ENCODE measurements at regions not wholly inside any gene's neighbourhood (a gene's known extent, or its start where the extent isn't known, plus 50 kb on each side); places are given as distances from the start of the nearest gene placed in this dataset.

DNA sequence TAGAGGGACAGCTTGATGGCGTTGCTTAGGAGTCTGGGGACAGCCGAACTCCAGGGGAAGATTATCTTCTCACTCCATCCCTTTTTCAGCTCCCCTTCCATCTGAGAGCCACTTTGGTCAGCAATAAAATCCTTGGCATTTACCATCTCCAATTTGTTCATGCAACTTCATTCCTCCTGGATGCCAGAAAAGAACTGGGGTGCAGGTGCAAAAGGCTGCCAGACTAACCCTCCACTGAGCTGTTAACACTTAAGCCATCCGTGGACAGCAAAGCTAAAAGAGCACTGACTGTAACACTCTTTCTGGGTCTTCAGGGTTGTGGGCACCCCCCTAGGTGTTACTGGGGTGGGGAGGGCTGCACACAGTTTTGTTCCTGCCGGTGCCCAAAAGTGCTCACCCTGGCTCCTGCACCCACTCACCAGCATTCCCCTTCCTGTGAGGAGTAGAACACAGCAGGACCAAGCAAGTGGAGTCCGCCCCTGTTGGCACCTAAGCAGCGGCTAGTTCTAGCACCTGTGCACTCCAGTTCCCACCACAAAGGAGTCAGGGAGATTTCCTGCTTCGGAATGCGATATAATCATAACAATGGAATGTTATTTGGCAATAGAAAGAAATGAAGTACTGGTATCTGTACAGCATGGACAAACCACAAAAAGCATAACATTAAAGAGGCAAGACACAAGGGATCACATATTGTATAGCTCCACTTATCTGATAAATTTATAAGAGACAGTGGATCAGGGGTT is 95.1 kb downstream of the NPY start:
- no peaks in the 10 kb centered on the region for H3K9me3 ChIP-seq
- no peak for DNase-seq
- TF ChIP-seq EP300 (IDR thresholded peaks at IDR 0.05) (no peak), POLR2A (IDR thresholded peaks at IDR 0.05) (no peak)
- TF ChIP-seq, protein P1, sequence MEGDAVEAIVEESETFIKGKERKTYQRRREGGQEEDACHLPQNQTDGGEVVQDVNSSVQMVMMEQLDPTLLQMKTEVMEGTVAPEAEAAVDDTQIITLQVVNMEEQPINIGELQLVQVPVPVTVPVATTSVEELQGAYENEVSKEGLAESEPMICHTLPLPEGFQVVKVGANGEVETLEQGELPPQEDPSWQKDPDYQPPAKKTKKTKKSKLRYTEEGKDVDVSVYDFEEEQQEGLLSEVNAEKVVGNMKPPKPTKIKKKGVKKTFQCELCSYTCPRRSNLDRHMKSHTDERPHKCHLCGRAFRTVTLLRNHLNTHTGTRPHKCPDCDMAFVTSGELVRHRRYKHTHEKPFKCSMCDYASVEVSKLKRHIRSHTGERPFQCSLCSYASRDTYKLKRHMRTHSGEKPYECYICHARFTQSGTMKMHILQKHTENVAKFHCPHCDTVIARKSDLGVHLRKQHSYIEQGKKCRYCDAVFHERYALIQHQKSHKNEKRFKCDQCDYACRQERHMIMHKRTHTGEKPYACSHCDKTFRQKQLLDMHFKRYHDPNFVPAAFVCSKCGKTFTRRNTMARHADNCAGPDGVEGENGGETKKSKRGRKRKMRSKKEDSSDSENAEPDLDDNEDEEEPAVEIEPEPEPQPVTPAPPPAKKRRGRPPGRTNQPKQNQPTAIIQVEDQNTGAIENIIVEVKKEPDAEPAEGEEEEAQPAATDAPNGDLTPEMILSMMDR (IDR thresholded peaks at IDR 0.05) = no peak
- no peaks in the 10 kb centered on the region for H3K36me3 ChIP-seq
- 41 to 61% (median 41%) methylated on average over 8 of the region's 8 CpGs for WGBS, 3 donors
- intact Hi-C loops (cut with DNase I) = no loop called here
- H3K4me3 ChIP-seq = no peak overlapping the region
- no peaks in the 10 kb centered on the region for H3K27me3 ChIP-seq
- H3K27ac ChIP-seq = no peak overlapping the region
- H3K4me1 ChIP-seq (ENCODE audit: insufficient read depth) = no peaks in the 10 kb centered on the region

DNA sequence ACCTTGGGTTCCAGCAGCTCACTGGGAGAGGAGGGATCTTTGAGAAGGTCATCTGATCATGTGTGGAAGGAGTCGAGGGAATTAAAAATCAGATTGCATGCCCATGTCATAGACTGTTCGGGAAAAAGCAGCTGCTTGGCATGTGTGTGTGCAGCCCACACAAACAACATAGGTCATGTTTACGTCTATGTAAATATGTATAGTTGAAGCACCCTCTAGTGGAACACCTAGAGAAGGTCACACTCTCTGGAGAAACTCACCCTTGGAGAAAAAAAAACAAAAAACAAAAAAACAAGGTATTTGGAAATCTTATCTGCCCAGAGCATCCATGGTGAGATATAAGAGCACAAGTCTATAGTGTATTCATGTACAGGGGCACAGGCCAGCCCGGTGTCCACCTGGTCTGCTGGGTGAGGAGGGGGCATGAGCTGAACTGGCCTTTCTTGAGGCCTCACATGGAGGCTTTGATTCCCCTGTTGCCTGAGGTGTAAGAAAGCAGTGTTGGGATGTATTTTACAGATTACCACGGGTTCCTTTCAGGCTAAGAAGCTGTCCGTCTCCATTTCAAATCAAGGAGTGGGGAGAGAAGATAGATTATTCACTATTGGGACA is 98.0 kb downstream of the NPY start:
- no peaks in the 10 kb centered on the region for H3K9me3 ChIP-seq
- H3K4me1 ChIP-seq (ENCODE audit: insufficient read depth) = peaks cover 1% of the 10 kb centered on the region
- WGBS, 3 donors = 49 to 55% (median 51%) methylated on average over 6 of the region's 6 CpGs
- no peak overlapping the region for H3K4me3 ChIP-seq
- intact Hi-C loops (cut with DNase I) = no loop called here
- no peak overlapping the region for H3K27ac ChIP-seq
- TF ChIP-seq EP300 (IDR thresholded peaks at IDR 0.05) = no peak
- H3K36me3 ChIP-seq = no peaks in the 10 kb centered on the region
- no peak for DNase-seq
- no peaks in the 10 kb centered on the region for H3K27me3 ChIP-seq

DNA sequence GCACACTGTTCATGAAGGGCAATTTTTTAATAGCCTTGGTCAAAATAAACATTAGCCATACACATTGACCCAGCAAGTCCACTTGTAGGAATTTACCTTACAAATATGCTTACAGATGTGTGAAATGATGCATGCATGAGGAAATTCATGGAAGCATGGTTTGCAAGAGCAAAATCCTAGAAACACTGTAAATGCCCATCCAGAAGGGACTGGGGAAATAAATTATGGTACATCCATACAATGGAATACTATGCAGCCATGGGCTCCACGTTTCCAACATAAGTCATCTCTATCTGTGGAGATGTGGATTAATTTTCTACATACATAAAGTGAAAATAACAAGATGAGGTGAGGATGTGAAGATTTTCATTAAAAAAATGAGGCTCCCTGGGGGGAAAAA is 99.1 kb downstream of the NPY start:
- Histone ChIP-seq H3K27me3 (no peaks in the 10 kb centered on the region), H3K4me3 (no peak overlapping the region), H3K9me3 (no peaks in the 10 kb centered on the region), H3K27ac (no peak overlapping the region), H3K36me3 (no peaks in the 10 kb centered on the region), H3K4me1 (ENCODE audit: insufficient read depth) (peaks cover 1% of the 10 kb centered on the region)
- TF ChIP-seq, protein P1 (IDR thresholded peaks at IDR 0.05) = no peak
- TF ChIP-seq POLR2A (IDR thresholded peaks at IDR 0.05) (no peak), EP300 (IDR thresholded peaks at IDR 0.05) (no peak)
- 85 to 95% (median 86%) methylated on average over 1 of the region's 1 CpG for WGBS, 3 donors
- intact Hi-C loops (cut with DNase I) = no loop called here
- no peak for DNase-seq

DNA sequence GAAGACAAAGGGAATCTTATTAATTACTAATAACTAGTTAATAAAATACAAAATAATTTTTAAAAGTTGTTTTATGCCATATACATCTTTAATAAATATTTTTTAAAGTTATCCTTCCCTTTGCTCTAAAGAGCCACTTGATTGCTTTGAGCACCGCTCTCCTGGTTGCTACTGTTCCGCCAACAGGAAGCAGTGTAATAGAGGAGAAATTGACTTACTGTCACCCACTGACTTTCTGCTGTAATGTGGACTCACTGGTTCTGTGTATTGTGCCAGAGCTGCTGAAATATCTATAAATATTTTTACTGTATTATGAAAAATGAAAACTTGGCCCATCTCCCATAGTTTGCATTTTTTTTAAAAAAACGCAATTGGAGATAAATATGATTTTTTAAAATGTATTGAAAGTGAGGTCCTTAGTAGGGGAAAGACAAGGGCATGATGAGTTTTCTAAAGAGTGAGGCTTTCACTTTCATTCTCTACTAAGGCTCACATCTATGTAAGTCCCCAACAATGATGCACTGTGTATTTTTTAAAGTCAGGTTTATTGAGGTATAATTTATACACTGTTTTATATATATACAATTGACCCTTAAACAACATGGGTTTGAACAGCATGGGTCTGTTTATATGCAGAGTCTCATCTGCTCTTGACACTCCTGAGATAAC is 100.5 kb downstream of the NPY start:
- intact Hi-C loops (cut with DNase I) = no loop called here
- no peak for TF ChIP-seq POLR2A (IDR thresholded peaks at IDR 0.05)
- TF ChIP-seq, protein P1 (IDR thresholded peaks at IDR 0.05) = no peak
- TF ChIP-seq EP300 (IDR thresholded peaks at IDR 0.05) = no peak
- Histone ChIP-seq H3K9me3 (no peaks in the 10 kb centered on the region), H3K27me3 (no peaks in the 10 kb centered on the region), H3K27ac (no peak overlapping the region), H3K4me1 (ENCODE audit: insufficient read depth) (peaks cover 1% of the 10 kb centered on the region), H3K36me3 (no peaks in the 10 kb centered on the region), H3K4me3 (no peak overlapping the region)
- WGBS, 3 donors = 38 to 52% (median 50%) methylated on average over 3 of the region's 3 CpGs
- DNase-seq = no peak

DNA sequence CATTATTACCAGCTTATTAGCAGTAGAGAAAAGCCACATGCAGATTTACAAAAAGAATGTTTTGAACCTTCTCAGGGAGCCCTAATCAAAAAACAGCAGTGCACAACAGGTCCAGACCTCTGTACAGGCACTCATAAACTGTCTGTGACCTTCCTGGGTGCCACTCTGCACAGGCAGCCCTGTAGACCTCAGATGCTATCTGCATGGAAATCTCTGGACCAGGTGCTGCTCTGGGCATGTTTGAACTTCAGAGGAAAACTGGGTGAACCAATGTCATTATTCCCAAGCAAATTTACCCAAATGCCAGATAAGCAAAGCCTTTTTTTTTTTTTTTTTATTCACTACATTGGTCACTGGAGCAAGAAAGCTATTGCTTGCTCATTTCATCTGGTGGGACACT is 104.2 kb downstream of the NPY start:
- intact Hi-C loops (cut with DNase I) = no loop called here
- TF ChIP-seq EP300 (IDR thresholded peaks at IDR 0.05) (no peak), POLR2A (IDR thresholded peaks at IDR 0.05) (no peak)
- TF ChIP-seq, protein P1 (IDR thresholded peaks at IDR 0.05) = no peak

More for the DNA sequence above, 104.2 kb downstream of the NPY start:
- no peaks in the 10 kb centered on the region for H3K36me3 ChIP-seq
- no peaks in the 10 kb centered on the region for H3K9me3 ChIP-seq
- H3K4me1 ChIP-seq (ENCODE audit: insufficient read depth) = peaks cover 1% of the 10 kb centered on the region
- no peak overlapping the region for H3K4me3 ChIP-seq
- H3K27me3 ChIP-seq = no peaks in the 10 kb centered on the region
- no peak overlapping the region for H3K27ac ChIP-seq
- DNase-seq = no peak

Measured in ovary (tissue), 7 donors.